ENCODE measurements at regions not wholly inside any gene's neighbourhood (a gene's known extent, or its start where the extent isn't known, plus 50 kb on each side); places are given as distances from the start of the nearest gene placed in this dataset.

DNA sequence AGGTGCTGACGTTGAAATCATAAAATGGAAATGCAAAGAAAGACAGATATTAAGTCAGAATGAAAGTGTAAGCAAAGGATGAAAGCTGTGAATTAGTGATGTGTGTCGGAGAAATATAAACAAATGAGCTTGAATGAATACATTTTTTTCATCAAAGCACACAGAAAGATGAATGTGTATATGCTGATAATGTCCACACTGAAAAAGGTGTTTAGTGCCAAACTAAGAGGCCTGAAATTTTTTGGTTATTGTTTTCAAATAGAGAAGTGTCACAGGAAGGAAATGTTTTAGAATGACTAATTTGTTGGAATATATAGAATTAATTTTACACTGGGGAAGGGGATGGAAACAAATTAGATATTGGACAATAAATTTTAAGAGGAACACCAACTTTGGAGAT is 1217.6 kb downstream of the PCDH18 start:
- DNase-seq: no peak

- DNase-seq: no peak
These were observed 1220.5 kb downstream of the PCDH18 start for GRCh38 chr4:136311774-136312173.

GRCh38 chr4:136307765-136308164 is 1224.5 kb downstream of the PCDH18 start:
- no peak for DNase-seq

GRCh38 chr4:136306361-136306760 is 1225.9 kb downstream of the PCDH18 start:
- no peak for DNase-seq

DNA sequence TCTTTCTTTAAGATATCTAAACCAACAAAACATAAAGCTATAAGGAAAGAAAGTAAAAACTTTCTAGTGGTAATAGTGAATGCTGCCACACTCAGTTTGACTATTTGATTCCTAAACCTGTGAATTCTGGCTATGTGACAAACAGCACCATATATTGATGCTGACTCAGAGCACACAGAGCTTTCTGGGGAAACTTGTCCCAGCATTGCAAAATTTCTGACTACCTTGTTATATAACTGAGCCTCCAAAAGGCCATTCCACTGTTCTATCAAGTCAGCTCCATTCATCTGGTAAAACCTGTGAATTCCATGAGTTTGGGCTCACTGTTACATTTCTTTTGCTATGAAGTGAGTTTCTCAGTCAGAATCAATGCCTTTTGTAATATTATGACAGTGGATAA is 1229.7 kb downstream of the PCDH18 start:
- DNase-seq: no peak

DNA sequence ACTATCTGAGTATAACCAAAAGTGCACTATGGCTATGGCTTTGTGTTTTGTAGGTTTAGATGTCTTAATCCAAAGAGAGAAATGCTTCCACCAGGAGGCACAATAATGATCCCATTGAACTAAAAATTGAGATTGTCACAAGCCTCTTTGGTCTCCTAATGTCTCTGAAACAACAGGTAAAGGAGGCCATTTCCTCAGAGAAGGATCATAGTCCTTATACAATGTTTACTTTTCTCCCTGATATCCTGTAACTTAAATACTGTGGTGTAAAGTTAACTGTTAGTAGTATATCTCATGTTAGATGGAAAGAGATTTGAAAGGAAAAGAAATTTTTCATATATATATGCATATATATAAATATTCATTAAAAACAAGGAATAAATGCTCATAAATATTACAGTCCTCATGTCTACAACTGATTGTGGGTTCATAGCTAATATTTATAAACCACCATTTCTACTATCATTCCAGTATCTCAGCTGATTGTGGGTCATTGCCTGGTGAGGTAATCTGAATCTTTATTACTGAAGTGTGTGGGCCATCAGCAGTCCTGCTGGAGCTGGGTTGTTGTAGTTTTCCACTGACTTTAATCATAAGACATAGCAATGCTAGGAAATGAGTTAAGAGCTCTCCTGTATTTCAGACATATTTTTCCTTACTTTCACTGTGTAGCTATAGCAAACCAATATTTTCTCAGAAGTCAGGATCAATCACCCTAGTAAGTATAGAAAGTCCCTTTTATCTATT is 1230.4 kb downstream of the PCDH18 start:
- no peak for DNase-seq

- DNase-seq: no peak
These were observed 1248.3 kb downstream of the PCDH18 start for GRCh38 chr4:136283977-136284376.

- DNase-seq: no peak
These were observed 1250.4 kb downstream of the PCDH18 start for GRCh38 chr4:136281889-136282288.

DNA sequence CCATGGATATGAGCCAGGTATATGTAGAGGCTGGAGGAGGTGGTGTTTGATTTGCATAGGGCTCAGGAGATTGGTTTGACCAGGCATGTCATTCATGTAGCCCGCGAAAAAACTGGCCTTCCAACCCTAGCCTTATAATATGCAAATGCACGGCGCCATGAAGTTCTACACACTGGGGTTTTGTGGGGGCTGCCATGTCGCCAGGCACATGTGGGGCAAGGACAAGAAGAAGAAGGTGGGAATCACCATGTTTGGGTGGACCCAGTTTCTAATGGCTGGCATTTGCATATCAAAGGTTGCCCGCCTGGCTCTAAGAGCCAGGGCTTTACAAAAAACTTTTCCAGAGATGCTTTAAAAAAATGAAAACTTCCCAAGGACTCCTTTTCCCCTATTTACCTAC is 1251.0 kb downstream of the PCDH18 start:
- DNase-seq: no peak

DNA sequence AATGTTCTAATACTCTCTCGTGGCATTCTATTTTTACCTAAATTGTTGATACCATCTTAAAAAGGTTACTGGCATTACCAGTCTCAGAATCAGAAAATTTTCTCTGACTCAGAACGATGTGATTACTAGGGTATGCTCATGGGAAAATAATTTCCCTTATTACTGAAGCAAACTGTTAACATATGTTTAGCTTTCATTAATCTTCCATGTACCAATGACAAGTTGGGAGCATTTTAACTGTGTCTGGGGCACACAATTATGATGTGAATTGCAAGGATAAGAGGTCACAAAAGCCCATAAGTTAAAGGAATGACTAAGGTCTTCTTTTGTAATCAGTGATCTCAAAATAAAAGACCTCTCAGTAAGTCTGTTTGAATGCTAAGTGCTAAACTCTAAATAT is 1254.6 kb downstream of the PCDH18 start:
- DNase-seq: no peak

GRCh38 chr4:136246876-136247275 is 1285.4 kb downstream of the PCDH18 start:
- DNase-seq: no peak

DNA sequence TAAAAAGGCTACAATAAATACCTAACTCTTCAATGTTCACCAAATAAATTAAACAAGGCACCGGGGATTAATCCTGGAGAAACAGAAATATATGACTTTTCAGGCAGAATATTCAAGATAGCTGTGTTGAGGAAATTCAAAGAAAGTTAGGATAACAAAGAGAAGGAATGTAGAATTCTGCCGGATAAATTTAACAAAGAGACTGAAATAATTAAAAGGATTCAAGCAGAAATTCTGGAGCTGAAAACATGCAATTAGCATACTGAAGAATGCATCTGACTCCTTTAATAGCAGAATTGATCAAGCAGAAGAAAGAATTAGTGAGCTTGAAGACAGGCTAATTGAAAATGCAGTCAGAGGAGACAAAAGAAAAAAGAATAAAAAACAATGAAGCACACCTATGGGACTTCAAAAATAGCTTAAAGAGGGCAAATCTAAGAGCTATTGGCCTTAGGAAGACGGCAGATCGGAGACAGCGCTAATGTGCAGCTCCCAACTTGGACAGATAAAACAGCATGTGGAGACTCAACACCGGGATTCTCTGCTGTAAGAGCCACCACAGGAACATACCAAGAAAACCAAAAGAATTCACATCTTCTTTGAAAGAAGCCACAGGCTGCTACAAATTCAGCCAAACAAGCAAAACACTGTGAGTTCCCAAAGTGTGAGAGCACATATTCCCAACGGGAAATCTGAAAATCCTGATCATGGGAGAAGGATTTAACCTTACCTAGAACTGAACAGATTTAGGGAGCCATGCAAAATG is 1290.9 kb downstream of the PCDH18 start:
- DNase-seq: no peak

GRCh38 chr4:136227315-136227714 is 1305.0 kb downstream of the PCDH18 start:
- no peak for DNase-seq

DNA sequence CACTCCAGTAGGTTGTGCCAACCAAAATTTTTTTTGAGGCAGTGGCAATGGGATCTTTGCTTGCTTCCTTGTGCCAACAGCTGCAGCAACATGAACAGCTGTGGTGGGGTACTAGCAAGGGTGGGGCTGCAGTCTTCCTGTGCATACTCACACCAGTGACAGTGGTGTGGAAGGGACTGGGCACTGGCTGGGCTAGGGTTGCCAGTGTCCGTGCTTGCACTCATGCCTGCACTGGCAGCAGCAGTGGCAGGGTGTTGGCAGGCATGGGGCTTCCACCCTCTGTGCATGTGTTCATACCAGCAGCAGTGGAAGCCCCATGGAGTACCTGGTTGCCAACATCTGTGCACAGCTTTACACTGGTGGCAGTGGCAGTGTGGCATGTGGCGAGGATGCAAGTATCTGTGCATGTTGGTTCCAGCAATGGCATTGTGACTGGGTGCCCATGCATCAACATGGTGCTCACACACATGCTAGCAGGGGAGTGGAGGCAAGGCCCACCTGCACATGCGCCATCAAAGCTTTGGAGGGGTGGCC is 1312.6 kb downstream of the PCDH18 start:
- no peak for DNase-seq

GRCh38 chr4:136203199-136203598 is 1329.1 kb downstream of the PCDH18 start:
- DNase-seq: no peak

GRCh38 chr4:136198358-136198757 is 1333.9 kb downstream of the PCDH18 start:
- DNase-seq: no peak

DNA sequence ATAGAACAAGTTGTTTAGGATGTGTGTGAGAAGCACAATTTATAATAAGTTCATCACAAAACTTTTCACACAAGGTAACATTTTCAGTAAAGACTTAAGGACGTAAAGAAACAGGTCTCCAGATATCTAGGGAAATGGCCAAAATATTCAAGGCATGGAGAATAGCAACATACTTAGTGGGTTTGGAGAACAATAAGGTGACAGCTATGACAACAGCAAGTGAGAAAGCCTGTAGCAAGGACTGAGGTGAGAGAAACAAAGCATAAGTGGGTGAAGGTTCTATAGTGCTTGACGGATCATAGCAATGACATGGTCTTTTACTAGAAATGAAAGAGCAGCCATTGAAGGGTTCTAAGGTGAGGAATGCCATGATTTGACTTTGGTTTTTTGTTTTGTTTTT is 1337.3 kb downstream of the PCDH18 start:
- DNase-seq: no peak

GRCh38 chr4:136186650-136187049 is 1345.6 kb downstream of the PCDH18 start:
- DNase-seq: no peak

GRCh38 chr4:136183513-136183912 is 1348.8 kb downstream of the PCDH18 start:
- no peak for DNase-seq

DNA sequence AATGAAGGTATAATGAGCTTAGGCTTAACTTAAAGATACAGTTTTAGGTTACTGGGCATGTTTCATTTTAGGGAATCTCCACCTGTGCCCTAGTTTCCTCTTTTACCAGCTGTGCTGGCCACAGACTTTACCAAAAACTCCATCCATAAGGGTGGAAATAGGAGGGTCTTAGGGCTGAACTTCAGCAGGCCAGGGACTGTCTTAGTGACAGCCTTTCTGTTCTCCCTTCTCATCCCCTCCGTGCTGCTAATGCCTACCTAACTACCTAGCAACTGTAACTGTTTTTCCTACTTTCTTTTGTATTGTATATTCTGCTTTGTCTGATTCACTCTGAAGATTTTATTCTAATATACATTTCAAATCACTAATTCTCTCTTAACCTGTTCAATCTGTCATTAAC is 1375.3 kb downstream of the PCDH18 start:
- DNase-seq: no peak

GRCh38 chr4:136150046-136150445 is 1382.2 kb downstream of the PCDH18 start:
- DNase-seq: no peak

GRCh38 chr4:136136601-136137000 is 1395.7 kb downstream of the PCDH18 start:
- DNase-seq: no peak

GRCh38 chr4:136124251-136124745 is 1408.0 kb downstream of the PCDH18 start:
- DNase-seq: no peak
